ENCODE measurements at regions not wholly inside any gene's neighbourhood (a gene's known extent, or its start where the extent isn't known, plus 50 kb on each side); places are given as distances from the start of the nearest gene placed in this dataset.

- no peaks in the 10 kb centered on the region for H3K36me3 ChIP-seq (replicated peaks in 1 of 2)
- no peaks in the 10 kb centered on the region for H3K27me3 ChIP-seq
- intact Hi-C loops (cut with DNase I): no loop called here
- H3K4me3 ChIP-seq: no peak overlapping the region
- H3K4me1 ChIP-seq (replicated peaks in 1 of 2): no peaks in the 10 kb centered on the region
- no peak overlapping the region for H3K27ac ChIP-seq
- TF ChIP-seq, protein P1, sequence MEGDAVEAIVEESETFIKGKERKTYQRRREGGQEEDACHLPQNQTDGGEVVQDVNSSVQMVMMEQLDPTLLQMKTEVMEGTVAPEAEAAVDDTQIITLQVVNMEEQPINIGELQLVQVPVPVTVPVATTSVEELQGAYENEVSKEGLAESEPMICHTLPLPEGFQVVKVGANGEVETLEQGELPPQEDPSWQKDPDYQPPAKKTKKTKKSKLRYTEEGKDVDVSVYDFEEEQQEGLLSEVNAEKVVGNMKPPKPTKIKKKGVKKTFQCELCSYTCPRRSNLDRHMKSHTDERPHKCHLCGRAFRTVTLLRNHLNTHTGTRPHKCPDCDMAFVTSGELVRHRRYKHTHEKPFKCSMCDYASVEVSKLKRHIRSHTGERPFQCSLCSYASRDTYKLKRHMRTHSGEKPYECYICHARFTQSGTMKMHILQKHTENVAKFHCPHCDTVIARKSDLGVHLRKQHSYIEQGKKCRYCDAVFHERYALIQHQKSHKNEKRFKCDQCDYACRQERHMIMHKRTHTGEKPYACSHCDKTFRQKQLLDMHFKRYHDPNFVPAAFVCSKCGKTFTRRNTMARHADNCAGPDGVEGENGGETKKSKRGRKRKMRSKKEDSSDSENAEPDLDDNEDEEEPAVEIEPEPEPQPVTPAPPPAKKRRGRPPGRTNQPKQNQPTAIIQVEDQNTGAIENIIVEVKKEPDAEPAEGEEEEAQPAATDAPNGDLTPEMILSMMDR (IDR thresholded peaks at IDR 0.05): no peak
- TF ChIP-seq POLR2A (IDR thresholded peaks at IDR 0.05): no peak
- DNase-seq: no peak
- no peaks in the 10 kb centered on the region for H3K9me3 ChIP-seq (replicated peaks in 1 of 3)
These were observed 300.6 kb upstream of the TFPI start for GRCh38 chr2:187854801-187855200.

DNA sequence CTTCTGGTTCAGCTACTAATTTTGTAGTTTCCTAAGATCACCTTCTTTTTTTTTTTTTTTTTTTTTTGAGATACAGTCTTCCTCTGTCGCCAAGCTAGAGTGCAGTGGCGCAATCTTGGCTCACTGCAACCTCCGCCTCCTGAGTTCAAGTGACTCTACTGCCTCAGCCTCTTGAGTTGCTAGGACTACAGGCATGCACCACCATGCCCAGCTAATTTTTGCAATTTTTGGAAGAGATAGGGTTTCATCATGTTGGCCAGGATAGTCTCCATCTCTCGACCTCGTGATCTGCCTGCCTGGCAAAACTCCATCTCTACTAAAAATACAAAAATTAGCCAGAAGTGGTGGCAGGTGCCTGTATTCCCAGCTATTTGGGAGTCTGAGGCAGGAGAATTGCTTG, 301.5 kb upstream of the TFPI start:
- WGBS, 4 donors: 79 to 98% (median 91%) methylated on average over 5 of the region's 5 CpGs
- no peaks in the 10 kb centered on the region for H3K9me3 ChIP-seq (replicated peaks in 1 of 3)
- H3K27ac ChIP-seq: no peak overlapping the region
- intact Hi-C loops (cut with DNase I): no loop called here
- TF ChIP-seq, protein P1 (IDR thresholded peaks at IDR 0.05): no peak
- no peak for TF ChIP-seq POLR2A (IDR thresholded peaks at IDR 0.05)
- no peaks in the 10 kb centered on the region for H3K27me3 ChIP-seq
- H3K4me3 ChIP-seq: no peak overlapping the region
- H3K36me3 ChIP-seq (replicated peaks in 1 of 2): no peaks in the 10 kb centered on the region
- H3K4me1 ChIP-seq (replicated peaks in 1 of 2): no peaks in the 10 kb centered on the region
- no peak for DNase-seq

DNA sequence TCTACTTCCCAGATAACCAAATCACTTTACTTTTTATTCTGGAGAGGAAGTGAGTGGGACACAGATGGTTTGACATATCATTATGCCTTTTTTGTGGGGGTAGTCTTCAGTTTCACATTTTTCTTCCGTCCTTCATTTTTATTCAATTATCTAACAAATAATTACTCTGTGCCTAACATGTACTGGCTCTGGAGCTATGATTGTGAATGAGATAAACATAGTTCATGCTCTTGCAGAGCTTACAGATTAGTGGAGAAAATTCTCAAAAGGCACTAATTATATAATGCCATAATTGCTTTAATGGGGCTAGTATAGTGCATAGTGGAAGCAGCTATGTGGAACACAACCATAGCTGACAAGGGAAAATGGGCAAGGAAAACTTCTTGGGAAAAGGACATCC, 303.6 kb upstream of the TFPI start:
- no peaks in the 10 kb centered on the region for H3K36me3 ChIP-seq (replicated peaks in 1 of 2)
- no peak overlapping the region for H3K27ac ChIP-seq
- H3K9me3 ChIP-seq (replicated peaks in 1 of 3): no peaks in the 10 kb centered on the region
- H3K27me3 ChIP-seq: no peaks in the 10 kb centered on the region
- TF ChIP-seq, protein P1 (IDR thresholded peaks at IDR 0.05): no peak
- TF ChIP-seq POLR2A (IDR thresholded peaks at IDR 0.05): no peak
- H3K4me1 ChIP-seq (replicated peaks in 1 of 2): no peaks in the 10 kb centered on the region
- intact Hi-C loops (cut with DNase I): no loop called here
- no peak for DNase-seq
- H3K4me3 ChIP-seq: no peak overlapping the region
- WGBS, 4 donors: 73 to 92% (median 87%) methylated on average over 1 of the region's 1 CpG

GRCh38 chr2:187862715-187863114, 308.5 kb upstream of the TFPI start:
- Histone ChIP-seq H3K9me3 (replicated peaks in 1 of 3) (no peaks in the 10 kb centered on the region), H3K4me3 (no peak overlapping the region), H3K27ac (no peak overlapping the region), H3K4me1 (replicated peaks in 1 of 2) (no peaks in the 10 kb centered on the region), H3K36me3 (replicated peaks in 1 of 2) (no peaks in the 10 kb centered on the region), H3K27me3 (no peaks in the 10 kb centered on the region)
- WGBS, 4 donors: 32 to 37% (median 35%) methylated on average over 3 of the region's 3 CpGs
- DNase-seq: no peak
- TF ChIP-seq POLR2A (IDR thresholded peaks at IDR 0.05): no peak
- TF ChIP-seq, protein P1 (IDR thresholded peaks at IDR 0.05): no peak
- intact Hi-C loops (cut with DNase I): no loop called here

Measured in adrenal gland (tissue), 9 donors.